SK-N-MC (cell line): ENCODE measurements at regions not wholly inside any gene's neighbourhood (a gene's known extent, or its start where the extent isn't known, plus 50 kb on each side); places are given as distances from the start of the nearest gene placed in this dataset.

Experiments
- EZH2 ChIP-seq: fragments of 200-600 bp; sonication (generic); IDR thresholded peaks from one replicate; pipeline ENCODE4 v1.6.1; 2017; ENCODE audit warnings: antibody characterized with exemption
- POLR2AphosphoS5 ChIP-seq: IDR thresholded peaks from 2 replicates; pipeline ENCODE4 v1.6.1; 2012; ENCODE audit warnings: mild to moderate bottlenecking, low read depth, low read length, borderline replicate concordance

GRCh38 chr7:18177815-18178660 lies 150.4 kb upstream of the PRPS1L1 start:
- TF ChIP-seq POLR2AphosphoS5 (no peak), EZH2 (no peak)
